Liver (tissue), 8 donors: ENCODE measurements at regions not wholly inside any gene's neighbourhood (a gene's known extent, or its start where the extent isn't known, plus 50 kb on each side); places are given as distances from the start of the nearest gene placed in this dataset.

Experiments
- DNase-seq: peaks from one replicate; pipeline ENCODE4 v3.0.0-alpha.2; 2017; ENCODE audit warnings: low spot score
- H3K27ac ChIP-seq, 2 donors: one replicate each; pipeline ENCODE4 v1.7.0; 2013; ENCODE audit warnings: inconsistent platforms in 2 of 2, low read length in 2 of 2, control low read depth in 1 of 2, low read depth in 1 of 2, mild to moderate bottlenecking in 1 of 2
- H3K27me3 ChIP-seq, 4 donors: one replicate each; pipeline versions ENCODE4 v1.6.1 to v1.7.0; 2013; ENCODE audit warnings: low read length in 3 of 4, inconsistent platforms in 1 of 4, mild to moderate bottlenecking in 1 of 4, moderate library complexity in 1 of 4; ENCODE audit not compliant: control insufficient read depth in 4 of 4, insufficient read depth in 4 of 4
- H3K36me3 ChIP-seq, 4 donors: one replicate each; pipeline versions ENCODE4 v1.6.1 to v1.7.0; 2013; ENCODE audit warnings: low read length in 3 of 4, mild to moderate bottlenecking in 3 of 4, low read depth in 1 of 4, moderate library complexity in 1 of 4; ENCODE audit not compliant: control insufficient read depth in 4 of 4, insufficient read depth in 3 of 4
- H3K4me1 ChIP-seq, 4 donors: one replicate each; pipeline versions ENCODE4 v1.6.1 to v1.7.0; 2013; ENCODE audit warnings: low read length in 3 of 4, mild to moderate bottlenecking in 3 of 4, moderate library complexity in 1 of 4; ENCODE audit not compliant: control insufficient read depth in 4 of 4, insufficient read depth in 4 of 4
- H3K4me3 ChIP-seq, 3 donors: one replicate each; pipeline versions ENCODE4 v1.6.1 to v1.7.0; 2013; ENCODE audit warnings: low read length in 3 of 3, control low read depth in 1 of 3, low read depth in 1 of 3, mild to moderate bottlenecking in 1 of 3
- H3K9ac ChIP-seq, 2 donors: one replicate each; pipeline ENCODE4 v1.7.0; 2013; ENCODE audit warnings: low read length in 2 of 2, mild to moderate bottlenecking in 2 of 2, moderate library complexity in 2 of 2, control low read depth in 1 of 2, low read depth in 1 of 2
- H3K9me3 ChIP-seq, 4 donors: one replicate each; pipeline versions ENCODE4 v1.6.1 to v1.7.0; 2013; ENCODE audit warnings: low read length in 3 of 4; ENCODE audit not compliant: control insufficient read depth in 4 of 4
- EGR1 ChIP-seq, 2 donors: IDR thresholded peaks; 2 replicates each; pipeline ENCODE4 v1.6.1; 2016 to 2018; ENCODE audit warnings: antibody characterized with exemption in 2 of 2, low read depth in 2 of 2
- FOXA2 ChIP-seq: IDR thresholded peaks from 2 replicates; pipeline ENCODE4 v1.6.1; 2016; ENCODE audit warnings: antibody characterized with exemption
- GABPA ChIP-seq, 2 donors: IDR thresholded peaks in 1 of 2; conservative IDR thresholded peaks in 1 of 2; 2 replicates each; pipeline ENCODE4 v1.6.1; 2016; ENCODE audit warnings: antibody characterized with exemption in 2 of 2, mild to moderate bottlenecking in 1 of 2, moderate library complexity in 1 of 2
- HNF4A ChIP-seq, 2 donors: conservative IDR thresholded peaks; 2 replicates each; pipeline ENCODE4 v1.6.1; 2016; ENCODE audit warnings: antibody characterized with exemption in 2 of 2, mild to moderate bottlenecking in 2 of 2
- HNF4G ChIP-seq: IDR thresholded peaks from 2 replicates; pipeline ENCODE4 v1.6.1; 2016; ENCODE audit warnings: antibody characterized with exemption
- JUND ChIP-seq, 2 donors: IDR thresholded peaks; 2 replicates each; pipeline ENCODE4 v1.6.1; 2016; ENCODE audit warnings: antibody characterized with exemption in 2 of 2
- NR2F2 ChIP-seq: IDR thresholded peaks from 2 replicates; pipeline ENCODE4 v1.6.1; 2016; ENCODE audit warnings: antibody characterized with exemption
- RAD21 ChIP-seq, 2 donors: IDR thresholded peaks; 2 replicates each; pipeline ENCODE4 v1.6.1; 2016; ENCODE audit warnings: antibody characterized with exemption in 2 of 2, mild to moderate bottlenecking in 2 of 2
- RXRA ChIP-seq, 2 donors: IDR thresholded peaks; 2 replicates each; pipeline ENCODE4 v1.6.1; 2017 to 2018; ENCODE audit warnings: antibody characterized with exemption in 2 of 2, mild to moderate bottlenecking in 1 of 2
- SP1 ChIP-seq: IDR thresholded peaks from 2 replicates; pipeline ENCODE4 v1.6.1; 2018; ENCODE audit warnings: antibody characterized with exemption, mild to moderate bottlenecking
- WGBS: extraction: QIAGEN DNeasy Blood & Tissue Kit; methylation state at CpG from one replicate; pipeline ENCODE4 v1.1.7; 2013; 5-methylcytosine and 5-hydroxymethylcytosine counted together
- TF ChIP-seq, protein P1 (sequence below): IDR thresholded peaks from 2 replicates; pipeline ENCODE4 v1.6.1; 2016; ENCODE audit warnings: antibody characterized with exemption
- TF ChIP-seq, protein P2 (sequence below): IDR thresholded peaks from 2 replicates; pipeline ENCODE4 v1.6.1; 2016; ENCODE audit warnings: antibody characterized with exemption
- TF ChIP-seq, protein P3 (sequence below): fragments of 150-350 bp; IDR thresholded peaks from 2 replicates; pipeline ENCODE4 v1.5.1; 2017; ENCODE audit warnings: improper control_type of control experiment, low read depth, low read length; ENCODE audit not compliant: missing input control
- donor health status: healthy.
- donor health status: healthy.
- donor health status: healthy.
- donor health status: healthy.
- donor health status: healthy.

DNA sequence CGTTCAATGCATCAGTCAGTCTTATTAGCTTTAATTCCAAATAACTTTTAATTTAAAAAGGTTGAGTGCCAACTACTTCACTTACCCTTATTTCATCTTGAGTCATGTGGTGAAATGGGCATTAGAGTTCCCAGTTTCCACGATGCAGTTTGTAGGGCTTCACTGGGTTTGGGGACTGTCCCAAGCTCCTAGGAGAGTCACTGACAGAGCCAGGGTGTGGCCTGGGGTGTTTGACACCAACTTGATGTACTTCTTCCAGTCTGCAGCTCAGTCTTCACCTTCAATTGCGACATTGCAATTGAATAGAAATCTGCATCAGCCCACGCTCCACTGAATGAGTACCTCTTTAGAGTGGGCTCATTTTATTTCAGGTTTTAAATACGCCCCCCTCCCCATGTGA is 165.3 kb downstream of the ARL4C start (continued):
- TF ChIP-seq, protein P1, sequence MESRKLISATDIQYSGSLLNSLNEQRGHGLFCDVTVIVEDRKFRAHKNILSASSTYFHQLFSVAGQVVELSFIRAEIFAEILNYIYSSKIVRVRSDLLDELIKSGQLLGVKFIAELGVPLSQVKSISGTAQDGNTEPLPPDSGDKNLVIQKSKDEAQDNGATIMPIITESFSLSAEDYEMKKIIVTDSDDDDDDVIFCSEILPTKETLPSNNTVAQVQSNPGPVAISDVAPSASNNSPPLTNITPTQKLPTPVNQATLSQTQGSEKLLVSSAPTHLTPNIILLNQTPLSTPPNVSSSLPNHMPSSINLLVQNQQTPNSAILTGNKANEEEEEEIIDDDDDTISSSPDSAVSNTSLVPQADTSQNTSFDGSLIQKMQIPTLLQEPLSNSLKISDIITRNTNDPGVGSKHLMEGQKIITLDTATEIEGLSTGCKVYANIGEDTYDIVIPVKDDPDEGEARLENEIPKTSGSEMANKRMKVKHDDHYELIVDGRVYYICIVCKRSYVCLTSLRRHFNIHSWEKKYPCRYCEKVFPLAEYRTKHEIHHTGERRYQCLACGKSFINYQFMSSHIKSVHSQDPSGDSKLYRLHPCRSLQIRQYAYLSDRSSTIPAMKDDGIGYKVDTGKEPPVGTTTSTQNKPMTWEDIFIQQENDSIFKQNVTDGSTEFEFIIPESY, result no peak
- TF ChIP-seq NR2F2 (no peak), GABPA (IDR thresholded peaks at IDR 0.05 in 1 of 2, conservative IDR thresholded peaks at IDR 0.05 in 1 of 2) (no peak), JUND (IDR thresholded peaks at IDR 0.05) (no peak)

DNA sequence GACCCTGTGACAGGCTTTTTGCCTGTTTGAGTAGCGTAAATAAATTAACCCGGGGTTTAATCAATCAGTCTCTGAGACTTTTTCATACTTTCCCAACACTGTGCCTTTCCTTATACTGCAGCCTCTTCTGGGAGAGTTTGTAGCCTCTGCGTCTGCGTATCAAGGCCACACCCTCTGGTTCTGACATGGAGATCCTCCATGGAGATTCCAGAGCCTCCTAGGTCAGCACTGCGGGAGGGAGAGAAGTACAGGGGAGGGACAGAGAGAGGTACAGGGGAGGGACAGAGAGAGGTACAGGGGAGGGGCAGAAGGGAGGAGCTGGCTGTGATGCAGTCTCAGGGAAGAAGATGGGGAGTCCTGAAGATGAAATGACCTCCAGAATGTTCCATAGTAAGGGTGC is 166.0 kb downstream of the ARL4C start:
- Histone ChIP-seq H3K4me1 (peaks cover 0 to 2% (median 0%) of the 10 kb centered on the region in 4 donors), H3K27me3 (no peaks in the 10 kb centered on the region), H3K36me3 (no peaks in the 10 kb centered on the region), H3K4me3 (no peak overlapping the region), H3K9ac (no peak overlapping the region), H3K27ac (no peak overlapping the region), H3K9me3 (no peaks in the 10 kb centered on the region)
- DNase-seq, result no peak
- TF ChIP-seq, protein P2, sequence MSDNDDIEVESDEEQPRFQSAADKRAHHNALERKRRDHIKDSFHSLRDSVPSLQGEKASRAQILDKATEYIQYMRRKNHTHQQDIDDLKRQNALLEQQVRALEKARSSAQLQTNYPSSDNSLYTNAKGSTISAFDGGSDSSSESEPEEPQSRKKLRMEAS, result no peak
- TF ChIP-seq SP1 (no peak), HNF4G (no peak), FOXA2 (no peak), NR2F2 (no peak), EGR1 (IDR thresholded peaks at IDR 0.05; ENCODE audit: low read depth in 2 of 2) (no peak)
- TF ChIP-seq, protein P3, sequence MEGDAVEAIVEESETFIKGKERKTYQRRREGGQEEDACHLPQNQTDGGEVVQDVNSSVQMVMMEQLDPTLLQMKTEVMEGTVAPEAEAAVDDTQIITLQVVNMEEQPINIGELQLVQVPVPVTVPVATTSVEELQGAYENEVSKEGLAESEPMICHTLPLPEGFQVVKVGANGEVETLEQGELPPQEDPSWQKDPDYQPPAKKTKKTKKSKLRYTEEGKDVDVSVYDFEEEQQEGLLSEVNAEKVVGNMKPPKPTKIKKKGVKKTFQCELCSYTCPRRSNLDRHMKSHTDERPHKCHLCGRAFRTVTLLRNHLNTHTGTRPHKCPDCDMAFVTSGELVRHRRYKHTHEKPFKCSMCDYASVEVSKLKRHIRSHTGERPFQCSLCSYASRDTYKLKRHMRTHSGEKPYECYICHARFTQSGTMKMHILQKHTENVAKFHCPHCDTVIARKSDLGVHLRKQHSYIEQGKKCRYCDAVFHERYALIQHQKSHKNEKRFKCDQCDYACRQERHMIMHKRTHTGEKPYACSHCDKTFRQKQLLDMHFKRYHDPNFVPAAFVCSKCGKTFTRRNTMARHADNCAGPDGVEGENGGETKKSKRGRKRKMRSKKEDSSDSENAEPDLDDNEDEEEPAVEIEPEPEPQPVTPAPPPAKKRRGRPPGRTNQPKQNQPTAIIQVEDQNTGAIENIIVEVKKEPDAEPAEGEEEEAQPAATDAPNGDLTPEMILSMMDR, result no peak
- 64% methylated on average over 5 of the region's 5 CpGs for WGBS

DNA sequence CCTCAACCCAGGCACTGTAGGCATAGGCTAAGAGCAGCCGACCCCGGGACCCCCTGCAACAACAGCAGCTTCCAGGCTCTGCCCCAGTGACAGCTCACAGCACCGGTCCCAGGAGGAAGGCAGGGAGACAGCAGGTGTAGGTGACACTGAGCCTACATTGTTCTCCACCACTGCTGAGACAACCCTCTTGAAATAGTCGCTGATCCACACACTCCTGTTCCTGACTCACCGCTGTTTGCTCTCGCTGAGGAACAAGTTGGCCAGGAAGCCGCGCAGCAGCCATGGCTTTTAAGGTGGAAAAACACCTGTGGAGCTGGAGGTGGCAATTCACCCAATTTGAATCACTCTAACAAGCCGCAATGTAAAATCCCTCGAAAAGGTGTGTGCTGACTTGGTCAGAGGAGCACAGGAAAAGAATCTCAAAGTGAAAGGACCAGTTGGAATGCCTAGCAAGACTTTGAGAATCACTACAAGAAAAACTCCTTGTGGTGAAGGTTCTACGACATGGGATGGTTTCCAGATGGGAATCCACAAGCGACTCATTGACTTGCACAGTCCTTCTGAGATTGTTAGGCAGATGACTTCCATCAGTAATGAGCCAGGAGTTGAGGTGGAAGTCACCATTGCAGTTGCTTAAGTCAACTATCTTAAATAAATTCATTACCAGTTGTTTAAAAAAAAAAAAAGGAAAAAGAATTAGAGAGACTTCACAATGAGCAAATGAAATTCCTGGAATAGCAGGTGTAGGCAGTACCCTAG is 167.5 kb downstream of the ARL4C start:
- no peaks in the 10 kb centered on the region for H3K4me1 ChIP-seq
- no peaks in the 10 kb centered on the region for H3K9me3 ChIP-seq
- WGBS, result 92% methylated on average over 12 of the region's 12 CpGs
- no peaks in the 10 kb centered on the region for H3K36me3 ChIP-seq
- H3K9ac ChIP-seq, result no peak overlapping the region
- no peaks in the 10 kb centered on the region for H3K27me3 ChIP-seq
- no peak overlapping the region for H3K4me3 ChIP-seq
- DNase-seq, result no peak
- TF ChIP-seq JUND (IDR thresholded peaks at IDR 0.05) (no peak), HNF4G (no peak), NR2F2 (no peak), EGR1 (IDR thresholded peaks at IDR 0.05; ENCODE audit: low read depth in 2 of 2) (no peak), RAD21 (IDR thresholded peaks at IDR 0.05) (no peak), RXRA (IDR thresholded peaks at IDR 0.05) (no peak), HNF4A (conservative IDR thresholded peaks at IDR 0.05) (no peak)
- TF ChIP-seq, protein P2, result no peak
- TF ChIP-seq, protein P3, result no peak
- no peak overlapping the region for H3K27ac ChIP-seq
